ENCODE measurements at regions not wholly inside any gene's neighbourhood (a gene's known extent, or its start where the extent isn't known, plus 50 kb on each side); places are given as distances from the start of the nearest gene placed in this dataset.

DNA sequence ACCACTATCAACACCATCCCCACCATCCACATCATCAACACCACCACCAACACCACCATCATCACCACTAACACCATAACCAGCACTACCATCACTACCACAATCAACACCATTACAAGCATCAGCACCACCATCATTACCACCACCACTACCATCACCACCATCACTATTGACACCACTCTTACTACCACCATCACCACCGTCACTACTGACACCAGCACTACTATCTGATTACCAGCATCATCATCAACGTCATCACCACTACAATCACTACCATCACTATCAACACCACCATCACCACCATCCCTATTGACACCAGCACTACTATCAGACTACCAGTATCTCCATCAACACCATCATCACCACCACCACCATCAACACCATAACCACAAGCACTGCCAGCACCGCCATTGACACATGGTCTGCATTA, 106.1 kb upstream of the RUNX3 start:
- no peak for DNase-seq (ENCODE audit: extremely low read depth, low read depth)
- TF ChIP-seq, protein P1, sequence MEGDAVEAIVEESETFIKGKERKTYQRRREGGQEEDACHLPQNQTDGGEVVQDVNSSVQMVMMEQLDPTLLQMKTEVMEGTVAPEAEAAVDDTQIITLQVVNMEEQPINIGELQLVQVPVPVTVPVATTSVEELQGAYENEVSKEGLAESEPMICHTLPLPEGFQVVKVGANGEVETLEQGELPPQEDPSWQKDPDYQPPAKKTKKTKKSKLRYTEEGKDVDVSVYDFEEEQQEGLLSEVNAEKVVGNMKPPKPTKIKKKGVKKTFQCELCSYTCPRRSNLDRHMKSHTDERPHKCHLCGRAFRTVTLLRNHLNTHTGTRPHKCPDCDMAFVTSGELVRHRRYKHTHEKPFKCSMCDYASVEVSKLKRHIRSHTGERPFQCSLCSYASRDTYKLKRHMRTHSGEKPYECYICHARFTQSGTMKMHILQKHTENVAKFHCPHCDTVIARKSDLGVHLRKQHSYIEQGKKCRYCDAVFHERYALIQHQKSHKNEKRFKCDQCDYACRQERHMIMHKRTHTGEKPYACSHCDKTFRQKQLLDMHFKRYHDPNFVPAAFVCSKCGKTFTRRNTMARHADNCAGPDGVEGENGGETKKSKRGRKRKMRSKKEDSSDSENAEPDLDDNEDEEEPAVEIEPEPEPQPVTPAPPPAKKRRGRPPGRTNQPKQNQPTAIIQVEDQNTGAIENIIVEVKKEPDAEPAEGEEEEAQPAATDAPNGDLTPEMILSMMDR (IDR thresholded peaks at IDR 0.05; ENCODE audit: low read depth, low read length, missing control alignments): no peak
- H3K4me3 ChIP-seq (replicated peaks; ENCODE audit: low read depth, low read length): no peak overlapping the region

DNA sequence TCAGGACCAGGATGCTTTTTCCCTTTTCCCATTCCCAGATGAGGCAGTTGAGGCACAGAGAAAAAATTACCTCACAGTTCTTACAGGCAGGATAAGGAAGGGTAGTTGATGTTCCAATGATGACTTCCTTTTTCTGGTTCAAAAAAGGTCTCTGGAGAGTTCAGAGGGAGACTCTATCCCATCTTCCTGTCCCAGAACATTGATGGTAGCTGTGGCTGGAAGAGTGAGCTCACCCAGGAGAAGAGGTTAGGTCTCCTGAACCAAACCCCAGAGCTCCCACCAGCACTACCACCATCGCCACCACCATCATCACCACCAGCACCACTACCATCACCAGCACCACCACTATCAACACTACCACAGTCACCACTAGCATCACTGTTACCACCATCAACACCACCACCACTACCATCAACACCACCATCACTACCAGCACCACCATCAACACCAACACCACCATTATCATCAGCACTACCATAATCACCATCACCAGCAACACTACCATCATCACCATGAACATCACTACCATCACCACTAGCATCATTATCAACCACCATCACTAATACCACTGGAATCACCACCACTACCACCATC, 105.5 kb upstream of the RUNX3 start:
- TF ChIP-seq, protein P1 (IDR thresholded peaks at IDR 0.05; ENCODE audit: low read depth, low read length, missing control alignments): no peak
- H3K4me3 ChIP-seq (replicated peaks; ENCODE audit: low read depth, low read length): no peak overlapping the region
- DNase-seq (ENCODE audit: extremely low read depth, low read depth): no peak

DNA sequence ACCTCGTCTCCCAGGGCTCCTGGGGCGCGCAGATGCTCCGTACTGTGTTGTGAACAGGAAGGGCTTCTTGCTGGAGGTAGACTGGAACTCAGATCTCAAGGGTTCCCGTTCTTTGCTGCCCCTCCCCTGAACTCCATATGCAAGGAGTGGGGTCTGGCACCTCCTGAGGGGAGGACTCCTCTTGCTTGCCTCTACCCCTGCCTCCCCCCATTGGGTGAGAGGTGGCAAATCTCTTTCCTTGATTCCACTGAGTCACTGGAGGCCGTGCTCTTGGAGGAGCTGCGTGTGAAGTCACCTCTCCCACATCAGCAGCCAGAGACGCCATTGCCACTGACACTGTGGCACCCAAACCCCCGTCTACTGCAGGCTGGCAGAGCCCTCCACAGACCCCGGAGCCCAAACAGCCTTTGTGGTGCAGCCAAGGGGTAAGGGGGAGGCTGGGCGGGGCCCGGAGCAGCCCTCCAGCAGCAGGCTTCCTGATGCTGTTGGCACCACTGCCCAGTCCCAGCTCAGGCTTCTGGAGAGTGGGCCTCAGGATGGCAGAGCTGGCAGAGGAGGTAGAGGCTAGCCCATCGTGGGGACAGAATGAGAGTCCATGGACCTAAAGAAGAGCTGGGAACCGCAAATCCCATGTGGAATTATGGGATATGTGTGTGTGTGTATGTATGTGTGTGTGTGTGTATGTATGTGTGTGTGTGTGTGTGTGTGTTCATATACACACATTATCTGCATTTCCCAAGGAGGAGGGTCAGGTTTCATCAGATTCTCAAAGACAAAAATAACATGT, 104.9 kb upstream of the RUNX3 start:
- no peak for DNase-seq (ENCODE audit: extremely low read depth, low read depth)
- no peak overlapping the region for H3K4me3 ChIP-seq (replicated peaks; ENCODE audit: low read depth, low read length)
- TF ChIP-seq, protein P1 (IDR thresholded peaks at IDR 0.05; ENCODE audit: low read depth, low read length, missing control alignments): no peak

DNA sequence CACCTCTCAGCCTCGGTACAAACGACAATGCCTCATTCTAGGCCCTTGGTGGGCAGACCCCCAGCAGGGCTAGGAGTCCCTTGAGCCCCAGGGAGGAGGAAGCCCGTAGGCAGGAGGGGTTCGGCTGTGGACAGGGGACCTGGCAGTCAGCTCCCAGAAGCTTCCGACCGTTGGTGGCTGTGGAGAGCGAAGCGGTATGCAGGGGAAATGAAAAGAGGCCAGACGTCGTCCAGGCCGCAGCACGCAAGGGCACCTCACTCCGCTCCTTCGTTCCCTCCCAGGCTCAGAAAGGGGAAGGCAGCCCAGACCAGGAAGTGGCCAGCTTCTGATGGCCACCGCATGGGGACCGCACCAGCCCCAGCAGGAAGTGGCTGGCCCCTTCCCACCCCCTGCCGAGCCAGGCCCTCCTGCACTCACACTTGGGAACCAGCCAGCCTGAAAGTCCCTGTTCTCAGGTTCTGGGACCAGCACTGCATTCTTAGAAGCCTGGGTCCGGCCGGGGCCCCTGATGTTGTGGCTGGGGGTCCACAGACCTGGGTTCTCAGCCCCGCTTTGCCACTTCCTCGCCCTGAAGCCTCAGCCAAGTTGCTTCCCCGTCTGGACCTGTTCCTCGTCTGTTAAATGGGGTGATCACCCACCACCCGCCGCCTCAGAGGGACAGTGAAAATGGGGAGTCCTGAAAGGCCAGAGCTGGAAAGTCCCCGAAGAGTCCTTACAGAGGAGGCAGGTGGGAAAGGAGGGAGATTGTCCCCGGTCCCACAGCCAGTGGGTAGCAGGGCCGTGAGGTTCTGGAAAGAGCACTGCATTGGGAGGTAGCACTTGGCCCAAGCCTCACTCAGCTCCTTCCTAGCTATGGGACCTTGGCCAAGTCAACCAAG, 104.0 kb upstream of the RUNX3 start:
- TF ChIP-seq, protein P1 (IDR thresholded peaks at IDR 0.05; ENCODE audit: low read depth, low read length, missing control alignments): no peak
- no peak for DNase-seq (ENCODE audit: extremely low read depth, low read depth)
- H3K4me3 ChIP-seq (replicated peaks; ENCODE audit: low read depth, low read length): no peak overlapping the region

DNA sequence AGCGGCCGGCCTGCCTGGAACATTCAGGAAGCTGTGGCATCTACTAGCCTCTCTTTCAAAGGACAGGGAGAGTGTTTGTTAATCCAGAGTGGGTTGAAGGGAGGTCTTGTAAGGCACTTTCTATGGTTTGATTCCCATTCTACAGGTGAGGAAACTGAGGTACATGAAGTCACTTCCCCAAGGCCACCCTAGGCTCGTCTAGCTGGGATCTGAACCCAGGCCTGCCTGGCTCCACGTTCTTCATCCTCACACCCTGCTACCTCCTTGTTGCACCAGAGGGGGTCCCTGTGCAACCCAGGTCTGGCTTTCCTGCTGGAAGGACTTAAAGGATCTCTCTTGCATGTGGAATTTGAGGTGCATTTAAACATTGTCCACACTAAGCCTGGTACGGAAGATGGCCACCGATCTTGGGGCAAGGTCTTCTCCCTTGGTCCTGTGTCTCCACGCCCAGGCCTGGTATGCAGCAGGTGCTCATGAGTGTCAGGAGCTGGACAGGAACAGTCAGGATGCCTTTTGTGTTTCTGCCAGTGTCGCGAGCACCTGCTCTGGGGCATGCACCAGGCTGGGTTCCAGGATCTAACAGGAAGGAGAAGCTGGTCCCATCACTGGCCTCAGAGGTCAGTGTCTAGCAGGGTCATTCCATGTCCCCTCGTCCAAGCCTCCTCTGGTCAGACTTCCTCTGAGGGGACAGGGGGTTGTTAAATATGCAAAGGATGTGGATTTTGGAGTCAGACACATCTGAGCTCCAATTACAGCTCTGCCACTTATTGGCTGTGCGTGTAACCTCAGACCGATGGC, 103.2 kb upstream of the RUNX3 start:
- no peak overlapping the region for H3K4me3 ChIP-seq (replicated peaks; ENCODE audit: low read depth, low read length)
- no peak for DNase-seq (ENCODE audit: extremely low read depth, low read depth)
- TF ChIP-seq, protein P1 (IDR thresholded peaks at IDR 0.05; ENCODE audit: low read depth, low read length, missing control alignments): no peak
